ENCODE measurements at regions not wholly inside any gene's neighbourhood (a gene's known extent, or its start where the extent isn't known, plus 50 kb on each side); places are given as distances from the start of the nearest gene placed in this dataset.

DNA sequence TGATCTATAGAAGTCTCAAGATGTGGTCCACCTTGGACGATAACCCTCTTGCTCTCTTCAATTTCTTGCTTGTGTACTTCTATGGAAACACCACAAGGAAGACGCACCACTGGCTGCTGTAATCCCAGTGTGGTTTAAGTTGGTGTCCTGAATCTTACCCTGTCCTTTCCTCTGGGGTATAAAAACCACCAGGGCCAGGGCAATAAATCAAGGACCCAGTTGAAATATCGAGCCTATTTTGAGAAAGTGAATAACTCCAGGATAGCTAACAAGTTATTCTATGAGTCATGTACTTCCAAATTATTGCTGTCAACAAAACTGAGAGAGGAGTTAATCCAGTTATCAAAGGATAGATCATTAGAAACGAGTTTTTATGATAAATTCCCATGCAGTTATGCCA is 137.0 kb downstream of the RND3 start:
- TF ChIP-seq, protein P1, sequence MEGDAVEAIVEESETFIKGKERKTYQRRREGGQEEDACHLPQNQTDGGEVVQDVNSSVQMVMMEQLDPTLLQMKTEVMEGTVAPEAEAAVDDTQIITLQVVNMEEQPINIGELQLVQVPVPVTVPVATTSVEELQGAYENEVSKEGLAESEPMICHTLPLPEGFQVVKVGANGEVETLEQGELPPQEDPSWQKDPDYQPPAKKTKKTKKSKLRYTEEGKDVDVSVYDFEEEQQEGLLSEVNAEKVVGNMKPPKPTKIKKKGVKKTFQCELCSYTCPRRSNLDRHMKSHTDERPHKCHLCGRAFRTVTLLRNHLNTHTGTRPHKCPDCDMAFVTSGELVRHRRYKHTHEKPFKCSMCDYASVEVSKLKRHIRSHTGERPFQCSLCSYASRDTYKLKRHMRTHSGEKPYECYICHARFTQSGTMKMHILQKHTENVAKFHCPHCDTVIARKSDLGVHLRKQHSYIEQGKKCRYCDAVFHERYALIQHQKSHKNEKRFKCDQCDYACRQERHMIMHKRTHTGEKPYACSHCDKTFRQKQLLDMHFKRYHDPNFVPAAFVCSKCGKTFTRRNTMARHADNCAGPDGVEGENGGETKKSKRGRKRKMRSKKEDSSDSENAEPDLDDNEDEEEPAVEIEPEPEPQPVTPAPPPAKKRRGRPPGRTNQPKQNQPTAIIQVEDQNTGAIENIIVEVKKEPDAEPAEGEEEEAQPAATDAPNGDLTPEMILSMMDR (IDR thresholded peaks at IDR 0.05; ENCODE audit: low read depth, low read length): no peak
- TF ChIP-seq EZH2phosphoT487 (IDR thresholded peaks at IDR 0.05; ENCODE audit: low read depth): no peak
